Putamen (tissue), 1 donor: ENCODE measurements at regions not wholly inside any gene's neighbourhood (a gene's known extent, or its start where the extent isn't known, plus 50 kb on each side); places are given as distances from the start of the nearest gene placed in this dataset.

ENCODE experiments used
- DNase-seq: peaks from one replicate; pipeline ENCODE4 v3.0.0-alpha.2; 2016; ENCODE audit warnings: low spot score

- no peak for DNase-seq
Measured at GRCh38 chr5:122721127-122721526, 53.8 kb upstream of the SNX2 start.

- no peak for DNase-seq
Measured at GRCh38 chr5:122722341-122722740, 52.5 kb upstream of the SNX2 start.

GRCh38 chr5:122723606-122724352 lies 51.1 kb upstream of the SNX2 start:
- DNase-seq = no peak
